Hepatocyte (in vitro differentiated cells): ENCODE measurements at regions not wholly inside any gene's neighbourhood (a gene's known extent, or its start where the extent isn't known, plus 50 kb on each side); places are given as distances from the start of the nearest gene placed in this dataset.

Experiments
- CTCF ChIP-seq: fragments of 200-600 bp; sonication (generic); IDR thresholded peaks from 2 replicates; pipeline ENCODE4 v1.5.1; 2016; ENCODE audit warnings: antibody characterized with exemption, mild to moderate bottlenecking; ENCODE audit not compliant: poor library complexity
- EZH2phosphoT487 ChIP-seq: fragments of 200-600 bp; sonication (generic); IDR thresholded peaks from one replicate; pipeline ENCODE4 v1.6.1; 2018; ENCODE audit warnings: antibody characterized with exemption, mild to moderate bottlenecking, low read depth, moderate library complexity; ENCODE audit not compliant: unreplicated experiment, severe bottlenecking

GRCh38 chr22:44399906-44400762, 87.4 kb upstream of the SHISAL1 start:
- TF ChIP-seq CTCF (no peak), EZH2phosphoT487 (no peak)
